DOHH2 (cell line): ENCODE measurements at regions not wholly inside any gene's neighbourhood (a gene's known extent, or its start where the extent isn't known, plus 50 kb on each side); places are given as distances from the start of the nearest gene placed in this dataset.

Experiments
- H3F3A ChIP-seq: fragments of 200-600 bp; sonication (generic), shearing (Covaris generic); 2 replicates; pipeline ENCODE4 v1.6.0; 2016; ENCODE audit warnings: antibody characterized with exemption, mild to moderate bottlenecking; ENCODE audit not compliant: control insufficient read depth, insufficient read depth
- H3K27ac ChIP-seq: fragments of 200-600 bp; sonication (generic); 2 replicates; pipeline ENCODE4 v1.5.1; 2014; ENCODE audit warnings: low read depth, mild to moderate bottlenecking, low read length, moderate library complexity
- H3K27me3 ChIP-seq: fragments of 200-600 bp; sonication (generic); 2 replicates; pipeline ENCODE4 v1.6.1; 2014; ENCODE audit warnings: mild to moderate bottlenecking, low read length, mixed read lengths; ENCODE audit not compliant: control insufficient read depth
- H3K36me3 ChIP-seq: fragments of 200-600 bp; sonication (generic); 2 replicates; pipeline ENCODE4 v1.6.1; 2014; ENCODE audit warnings: mild to moderate bottlenecking, low read length, moderate library complexity, mixed read lengths; ENCODE audit not compliant: control insufficient read depth
- H3K4me1 ChIP-seq: fragments of 200-600 bp; sonication (generic); 2 replicates; pipeline ENCODE4 v1.6.1; 2014; ENCODE audit warnings: mild to moderate bottlenecking, low read length, mixed read lengths; ENCODE audit not compliant: control insufficient read depth
- H3K4me2 ChIP-seq: fragments of 200-600 bp; sonication (generic); 2 replicates; pipeline ENCODE4 v1.6.0; 2014; ENCODE audit warnings: mild to moderate bottlenecking, low read length, moderate library complexity
- H3K4me3 ChIP-seq: fragments of 200-600 bp; sonication (generic); 2 replicates; pipeline ENCODE4 v1.5.1; 2014; ENCODE audit warnings: mild to moderate bottlenecking, low read length, mixed read lengths
- H3K79me2 ChIP-seq: fragments of 200-600 bp; sonication (generic); 2 replicates; pipeline ENCODE4 v1.6.1; 2014; ENCODE audit warnings: mild to moderate bottlenecking, low read length, mixed read lengths; ENCODE audit not compliant: control insufficient read depth
- H3K9me2 ChIP-seq: fragments of 200-600 bp; sonication (generic); replicated peaks from 2 replicates; pipeline ENCODE4 v1.6.1; 2014; ENCODE audit warnings: mild to moderate bottlenecking, low read length, mixed read lengths; ENCODE audit not compliant: control insufficient read depth
- H3K9me3 ChIP-seq: fragments of 200-600 bp; sonication (generic); 2 replicates; pipeline ENCODE4 v1.6.1; 2014; ENCODE audit warnings: antibody characterized with exemption, low read length, mixed read lengths; ENCODE audit not compliant: control insufficient read depth, insufficient read depth
- H4K20me1 ChIP-seq: fragments of 200-600 bp; sonication (generic); 2 replicates; pipeline ENCODE4 v1.6.0; 2014; ENCODE audit warnings: low read depth, mild to moderate bottlenecking, antibody characterized with exemption, low read length, moderate library complexity; ENCODE audit not compliant: control insufficient read depth, insufficient read depth
- EZH2phosphoT487 ChIP-seq: fragments of 200-600 bp; sonication (generic); IDR thresholded peaks from 2 replicates; pipeline ENCODE4 v1.6.1; 2017; ENCODE audit warnings: borderline replicate concordance, mild to moderate bottlenecking, antibody characterized with exemption, low read length, moderate library complexity, mixed read lengths
- TF ChIP-seq, protein P1 (sequence below): fragments of 200-600 bp; sonication (generic); IDR thresholded peaks from one replicate; pipeline ENCODE4 v1.5.1; 2014; ENCODE audit warnings: antibody characterized with exemption, mild to moderate bottlenecking, low read depth, low read length; ENCODE audit not compliant: poor library complexity, severe bottlenecking

DNA sequence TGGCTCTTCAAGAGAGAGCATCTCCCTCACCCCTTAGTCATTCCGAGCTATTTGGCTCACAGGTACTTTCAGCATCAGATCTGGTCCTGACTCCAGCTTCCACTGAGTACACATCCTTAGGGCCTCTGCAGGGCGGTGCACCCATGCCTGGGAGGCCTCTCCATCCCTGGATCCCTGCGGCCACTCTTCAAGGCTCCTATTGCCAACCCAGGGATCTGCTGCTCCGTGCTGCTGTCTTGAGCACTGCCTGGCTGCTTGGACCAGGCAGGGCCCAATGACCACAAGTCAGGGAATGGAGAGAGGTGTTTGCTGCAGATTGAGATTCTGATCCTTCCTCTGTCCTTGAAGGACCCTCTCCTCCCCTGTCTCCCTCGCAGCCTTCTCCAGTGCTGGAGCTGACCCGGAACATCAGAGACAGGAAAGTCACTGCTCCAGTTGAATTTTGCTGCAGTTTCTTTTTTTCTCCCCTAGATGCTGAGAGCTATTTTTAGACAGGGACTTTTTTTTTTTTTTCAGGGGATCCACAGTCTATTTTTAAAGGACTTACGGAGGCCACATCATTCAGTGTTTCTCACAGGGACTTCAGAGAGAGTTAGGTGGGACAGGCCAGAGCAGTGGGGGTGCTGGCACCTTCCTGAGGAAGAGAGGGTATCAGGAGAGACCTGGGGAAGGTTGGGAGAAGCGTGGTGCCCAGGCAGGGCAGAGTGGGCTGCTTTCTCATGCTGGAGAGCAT lies 50.1 kb upstream of the KCNA1 start:
- H3K4me3 ChIP-seq: no peak overlapping the region
- H4K20me1 ChIP-seq: no peaks in the 10 kb centered on the region
- H3K36me3 ChIP-seq: no peaks in the 10 kb centered on the region
- no peaks in the 10 kb centered on the region for H3K9me3 ChIP-seq
- H3K9me2 ChIP-seq: no peaks in the 10 kb centered on the region
- no peaks in the 10 kb centered on the region for H3F3A ChIP-seq
- no peak overlapping the region for H3K27ac ChIP-seq
- H3K4me1 ChIP-seq: peaks cover 3% of the 10 kb centered on the region
- no peaks in the 10 kb centered on the region for H3K79me2 ChIP-seq
- no peak overlapping the region for H3K4me2 ChIP-seq
- H3K27me3 ChIP-seq: peaks cover 48% of the 10 kb centered on the region
- TF ChIP-seq EZH2phosphoT487: no peak
- TF ChIP-seq, protein P1, sequence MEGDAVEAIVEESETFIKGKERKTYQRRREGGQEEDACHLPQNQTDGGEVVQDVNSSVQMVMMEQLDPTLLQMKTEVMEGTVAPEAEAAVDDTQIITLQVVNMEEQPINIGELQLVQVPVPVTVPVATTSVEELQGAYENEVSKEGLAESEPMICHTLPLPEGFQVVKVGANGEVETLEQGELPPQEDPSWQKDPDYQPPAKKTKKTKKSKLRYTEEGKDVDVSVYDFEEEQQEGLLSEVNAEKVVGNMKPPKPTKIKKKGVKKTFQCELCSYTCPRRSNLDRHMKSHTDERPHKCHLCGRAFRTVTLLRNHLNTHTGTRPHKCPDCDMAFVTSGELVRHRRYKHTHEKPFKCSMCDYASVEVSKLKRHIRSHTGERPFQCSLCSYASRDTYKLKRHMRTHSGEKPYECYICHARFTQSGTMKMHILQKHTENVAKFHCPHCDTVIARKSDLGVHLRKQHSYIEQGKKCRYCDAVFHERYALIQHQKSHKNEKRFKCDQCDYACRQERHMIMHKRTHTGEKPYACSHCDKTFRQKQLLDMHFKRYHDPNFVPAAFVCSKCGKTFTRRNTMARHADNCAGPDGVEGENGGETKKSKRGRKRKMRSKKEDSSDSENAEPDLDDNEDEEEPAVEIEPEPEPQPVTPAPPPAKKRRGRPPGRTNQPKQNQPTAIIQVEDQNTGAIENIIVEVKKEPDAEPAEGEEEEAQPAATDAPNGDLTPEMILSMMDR: no peak
